Keratinocyte (primary cell): ENCODE measurements at regions not wholly inside any gene's neighbourhood (a gene's known extent, or its start where the extent isn't known, plus 50 kb on each side); places are given as distances from the start of the nearest gene placed in this dataset.

ENCODE experiments used
- DNase-seq: peaks from one replicate; pipeline ENCODE4 v3.0.0-alpha.2; 2011; ENCODE audit warnings: low read depth, missing footprints, low spot score
- FAIRE-seq: peaks from 2 replicates; lab custom pipeline; 2011; peaks lifted over from hg19 to GRCh38; lab: Jason Lieb, UNC
- H2AFZ ChIP-seq: 2 replicates; pipeline ENCODE4 v1.6.0; 2012; ENCODE audit warnings: low read length, control low read depth, inconsistent platforms; ENCODE audit not compliant: control insufficient read depth
- H3K27ac ChIP-seq: 2 replicates; pipeline ENCODE4 v1.5.1; 2011; ENCODE audit warnings: low read length; ENCODE audit not compliant: control insufficient read depth, insufficient read depth
- H3K27me3 ChIP-seq: 3 replicates; pipeline ENCODE4 v1.6.0; 2011; ENCODE audit warnings: low read length; ENCODE audit not compliant: control insufficient read depth, insufficient read depth; ENCODE audit errors: extremely low read depth
- H3K36me3 ChIP-seq, 2 experiments: 2 replicates in 1 of 2; 3 replicates in 1 of 2; pipeline ENCODE4 v1.5.1; 2011; ENCODE audit warnings: low read length in 2 of 2, mild to moderate bottlenecking in 1 of 2; ENCODE audit not compliant: control insufficient read depth in 2 of 2, insufficient read depth in 2 of 2; ENCODE audit errors: extremely low read depth in 1 of 2
- H3K4me1 ChIP-seq: 3 replicates; pipeline ENCODE4 v1.5.1; 2011; ENCODE audit warnings: low read length; ENCODE audit not compliant: control insufficient read depth, insufficient read depth; ENCODE audit errors: extremely low read depth
- H3K4me2 ChIP-seq: 3 replicates; pipeline ENCODE4 v1.6.0; 2011; ENCODE audit warnings: low read depth, low read length; ENCODE audit not compliant: control insufficient read depth, insufficient read depth; ENCODE audit errors: extremely low read depth
- H3K4me3 ChIP-seq, 3 experiments: fragments of 200-600 bp in 1 of 3; sonication (generic) in 1 of 3; 2 replicates in 2 of 3; 3 replicates in 1 of 3; pipeline ENCODE4 v1.5.1; 2011 to 2016; ENCODE audit warnings: low read length in 3 of 3, mild to moderate bottlenecking in 3 of 3, control low read depth in 2 of 3, inconsistent platforms in 1 of 3, low read depth in 1 of 3, mixed read lengths in 1 of 3, mixed run types in 1 of 3, moderate library complexity in 1 of 3; ENCODE audit not compliant: control insufficient read depth in 2 of 3, insufficient read depth in 2 of 3; ENCODE audit errors: extremely low read depth in 1 of 3
- H3K79me2 ChIP-seq: 2 replicates; pipeline ENCODE4 v1.6.0; 2012; ENCODE audit warnings: low read length; ENCODE audit not compliant: control insufficient read depth, insufficient read depth
- H3K9ac ChIP-seq: 3 replicates; pipeline ENCODE4 v1.6.0; 2011; ENCODE audit warnings: low read length; ENCODE audit not compliant: control insufficient read depth, insufficient read depth; ENCODE audit errors: extremely low read depth
- H3K9me1 ChIP-seq: 3 replicates; pipeline ENCODE4 v1.6.0; 2011; ENCODE audit warnings: low read length; ENCODE audit not compliant: control insufficient read depth, insufficient read depth; ENCODE audit errors: extremely low read depth
- H3K9me3 ChIP-seq: 2 replicates; pipeline ENCODE4 v1.5.1; 2012; ENCODE audit warnings: low read depth, low read length; ENCODE audit not compliant: control insufficient read depth
- H4K20me1 ChIP-seq: 3 replicates; pipeline ENCODE4 v1.6.0; 2011; ENCODE audit warnings: low read length; ENCODE audit not compliant: control insufficient read depth, insufficient read depth; ENCODE audit errors: extremely low read depth
- EZH2 ChIP-seq: IDR thresholded peaks from one replicate; pipeline ENCODE4 v1.6.1; 2012; ENCODE audit warnings: inconsistent platforms, mild to moderate bottlenecking, low read length, moderate library complexity
- dilution Hi-C: fragments of 300-500 bp; cut with MboI; formaldehyde crosslinking; loops from one replicate; pipeline ENCODE4 v1.7.0; 2020; ENCODE audit warnings: low sequenced_read_pairs; ENCODE audit not compliant: extremely low pct_ligation_motif_present
- TF ChIP-seq, protein P1 (sequence below), 3 experiments: IDR thresholded peaks in 1 of 3; conservative IDR thresholded peaks in 1 of 3; optimal IDR thresholded peaks in 1 of 3; 2 replicates in 2 of 3; 3 replicates in 1 of 3; pipeline versions ENCODE3 to v1.5.1; 2011; ENCODE audit warnings: low read length in 3 of 3, mild to moderate bottlenecking in 3 of 3, moderate library complexity in 2 of 3, control low read depth in 1 of 3, inconsistent platforms in 1 of 3; ENCODE audit not compliant: insufficient read depth in 2 of 3; ENCODE audit errors: extremely low read depth in 1 of 3

DNA sequence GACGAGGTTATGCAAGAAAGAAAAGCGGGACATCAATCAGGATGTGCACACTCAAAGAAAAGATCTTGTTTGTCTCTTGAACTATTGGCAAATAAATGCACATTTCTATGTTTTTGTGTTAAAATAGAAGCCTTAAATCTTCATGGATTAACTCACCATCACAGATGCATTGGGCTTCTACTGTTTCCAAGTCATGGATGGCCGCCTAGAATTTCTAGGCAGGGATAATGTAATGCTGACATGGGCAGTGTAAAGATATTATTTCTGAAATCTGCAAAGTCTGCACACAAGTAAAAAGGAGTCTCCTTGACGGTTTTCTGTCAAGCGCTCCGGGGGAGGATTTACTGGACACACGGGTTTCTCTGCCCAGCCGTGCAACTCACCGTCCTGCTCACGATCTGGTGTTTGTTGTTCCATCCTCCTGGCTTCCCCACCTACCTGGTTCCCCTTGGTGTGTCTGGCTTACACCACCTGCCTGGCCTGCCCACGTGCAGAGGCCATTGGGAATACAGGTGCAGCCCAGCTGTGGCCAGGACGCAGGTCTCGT, 103.3 kb upstream of the FZD10 start:
- H3K36me3 ChIP-seq = no peaks in the 10 kb centered on the region
- H3K9me3 ChIP-seq = peaks cover 4% of the 10 kb centered on the region
- no peak overlapping the region for H3K4me2 ChIP-seq
- H4K20me1 ChIP-seq = no peaks in the 10 kb centered on the region
- H3K27me3 ChIP-seq = no peaks in the 10 kb centered on the region
- H3K4me3 ChIP-seq = no peak overlapping the region
- no peak overlapping the region for H3K27ac ChIP-seq
- dilution Hi-C loops = no loop called here
- no peaks in the 10 kb centered on the region for H3K79me2 ChIP-seq
- no peak overlapping the region for H3K9ac ChIP-seq
- no peaks in the 10 kb centered on the region for H3K4me1 ChIP-seq
- TF ChIP-seq, protein P1, sequence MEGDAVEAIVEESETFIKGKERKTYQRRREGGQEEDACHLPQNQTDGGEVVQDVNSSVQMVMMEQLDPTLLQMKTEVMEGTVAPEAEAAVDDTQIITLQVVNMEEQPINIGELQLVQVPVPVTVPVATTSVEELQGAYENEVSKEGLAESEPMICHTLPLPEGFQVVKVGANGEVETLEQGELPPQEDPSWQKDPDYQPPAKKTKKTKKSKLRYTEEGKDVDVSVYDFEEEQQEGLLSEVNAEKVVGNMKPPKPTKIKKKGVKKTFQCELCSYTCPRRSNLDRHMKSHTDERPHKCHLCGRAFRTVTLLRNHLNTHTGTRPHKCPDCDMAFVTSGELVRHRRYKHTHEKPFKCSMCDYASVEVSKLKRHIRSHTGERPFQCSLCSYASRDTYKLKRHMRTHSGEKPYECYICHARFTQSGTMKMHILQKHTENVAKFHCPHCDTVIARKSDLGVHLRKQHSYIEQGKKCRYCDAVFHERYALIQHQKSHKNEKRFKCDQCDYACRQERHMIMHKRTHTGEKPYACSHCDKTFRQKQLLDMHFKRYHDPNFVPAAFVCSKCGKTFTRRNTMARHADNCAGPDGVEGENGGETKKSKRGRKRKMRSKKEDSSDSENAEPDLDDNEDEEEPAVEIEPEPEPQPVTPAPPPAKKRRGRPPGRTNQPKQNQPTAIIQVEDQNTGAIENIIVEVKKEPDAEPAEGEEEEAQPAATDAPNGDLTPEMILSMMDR (optimal IDR thresholded peaks at IDR 0.05 in 1 of 3, IDR thresholded peaks at IDR 0.05 in 1 of 3, conservative IDR thresholded peaks at IDR 0.05 in 1 of 3; ENCODE audit: extremely low read depth in 1 of 3, insufficient read depth in 2 of 3, low read length in 3 of 3) = no peak
- TF ChIP-seq EZH2 = no peak
- no peak overlapping the region for H2AFZ ChIP-seq
- no peak for FAIRE-seq
- H3K9me1 ChIP-seq = no peaks in the 10 kb centered on the region
- DNase-seq = no peak

DNA sequence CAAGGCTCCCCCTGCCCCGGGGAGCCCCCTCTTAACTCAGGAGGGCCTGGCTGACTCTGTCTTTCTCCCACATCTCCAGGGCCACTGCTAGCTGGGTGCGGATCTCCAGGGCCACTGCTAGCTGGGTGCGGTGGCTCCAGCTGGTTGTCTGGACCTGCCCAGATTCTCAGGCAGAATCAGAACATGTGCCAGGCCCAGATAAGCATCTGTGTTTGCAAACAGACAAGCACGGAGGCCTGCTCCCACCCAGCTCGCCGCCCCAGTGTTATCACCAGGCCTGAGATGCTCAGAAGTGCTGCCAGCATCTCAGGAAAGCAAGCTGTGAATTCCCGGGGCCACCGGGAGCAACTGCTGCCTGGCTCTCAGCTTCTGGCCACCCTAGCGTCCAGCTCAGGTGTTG, 98.4 kb upstream of the FZD10 start:
- FAIRE-seq = no peak

More for the DNA sequence above, 98.4 kb upstream of the FZD10 start:
- no peaks in the 10 kb centered on the region for H3K27me3 ChIP-seq
- no peak overlapping the region for H3K9ac ChIP-seq
- H3K27ac ChIP-seq = no peak overlapping the region
- no peaks in the 10 kb centered on the region for H4K20me1 ChIP-seq
- no peaks in the 10 kb centered on the region for H3K36me3 ChIP-seq
- no peaks in the 10 kb centered on the region for H3K4me1 ChIP-seq
- H3K4me2 ChIP-seq = no peak overlapping the region
- no peak for DNase-seq
- no peaks in the 10 kb centered on the region for H3K79me2 ChIP-seq
- H3K9me3 ChIP-seq = peaks cover 4% of the 10 kb centered on the region
- no peaks in the 10 kb centered on the region for H3K9me1 ChIP-seq
- H2AFZ ChIP-seq = no peak overlapping the region
- dilution Hi-C loops = no loop called here
- no peak for TF ChIP-seq EZH2
- TF ChIP-seq, protein P1 (optimal IDR thresholded peaks at IDR 0.05 in 1 of 3, IDR thresholded peaks at IDR 0.05 in 1 of 3, conservative IDR thresholded peaks at IDR 0.05 in 1 of 3; ENCODE audit: extremely low read depth in 1 of 3, insufficient read depth in 2 of 3, low read length in 3 of 3) = no peak
- no peak overlapping the region for H3K4me3 ChIP-seq
